Endothelial cell of umbilical vein (primary cell): ENCODE measurements at regions not wholly inside any gene's neighbourhood (a gene's known extent, or its start where the extent isn't known, plus 50 kb on each side); places are given as distances from the start of the nearest gene placed in this dataset.

Source experiments
- BruUV-seq: library from RNA; stranded (reverse); fragments of 400-500 nt; replicated peaks from 2 replicates; lab custom pipeline; 2021; lab: Mats Ljungman, UMichigan
- CTCF ChIA-PET: fragments of 300-600, 350-600 bp; sonication (Branson Sonifier 250); formaldehyde crosslinking; loops from one replicate; lab custom pipeline; 2021; ENCODE audit warnings: antibody characterized with exemption, inconsistent platforms; lab: Charles Lee
- POLR2A ChIA-PET: fragments of 300-600, 350-600 bp; sonication (Branson Sonifier 250); formaldehyde crosslinking; loops from one replicate; lab custom pipeline; 2021; ENCODE audit warnings: antibody characterized with exemption, inconsistent platforms; lab: Charles Lee
- DNase-seq: peaks from one replicate; pipeline ENCODE4 v3.0.0-alpha.2; 2011; ENCODE audit warnings: low read depth, low spot score
- FAIRE-seq: peaks from 2 replicates; lab custom pipeline; 2011; peaks lifted over from hg19 to GRCh38; lab: Jason Lieb, UNC
- H2AFZ ChIP-seq: 2 replicates; pipeline ENCODE4 v1.6.0; 2012; ENCODE audit warnings: low read depth, low read length, control low read depth, inconsistent platforms
- H3K27ac ChIP-seq: 2 replicates; pipeline ENCODE4 v1.5.1; 2011; ENCODE audit warnings: low read depth, mild to moderate bottlenecking, control low read depth, low read length, moderate library complexity; ENCODE audit not compliant: insufficient read depth
- H3K27me3 ChIP-seq, 2 experiments: 2 replicates each; pipeline versions ENCODE4 v1.6.0 to v1.6.1; 2011; ENCODE audit warnings: low read length in 2 of 2, mixed read lengths in 1 of 2; ENCODE audit not compliant: control insufficient read depth in 2 of 2, insufficient read depth in 2 of 2
- H3K36me3 ChIP-seq, 2 experiments: 2 replicates in 1 of 2; 3 replicates in 1 of 2; pipeline ENCODE4 v1.5.1; 2011; ENCODE audit warnings: low read length in 2 of 2, mild to moderate bottlenecking in 1 of 2, moderate library complexity in 1 of 2; ENCODE audit not compliant: control insufficient read depth in 2 of 2, insufficient read depth in 2 of 2; ENCODE audit errors: extremely low read depth in 1 of 2
- H3K4me1 ChIP-seq: 3 replicates; pipeline ENCODE4 v1.5.1; 2011; ENCODE audit warnings: mild to moderate bottlenecking, low read length; ENCODE audit not compliant: control insufficient read depth, insufficient read depth; ENCODE audit errors: extremely low read depth
- H3K4me2 ChIP-seq: 2 replicates; pipeline ENCODE4 v1.6.1; 2011; ENCODE audit warnings: low read length, control low read depth, mixed read lengths; ENCODE audit not compliant: insufficient read depth
- H3K4me3 ChIP-seq, 3 experiments: fragments of 200-600 bp in 1 of 3; sonication (generic), shearing (Covaris generic) in 1 of 3; replicated peaks in 1 of 3; 2 replicates each; pipeline ENCODE4 v1.5.1; 2011 to 2016; ENCODE audit warnings: control low read depth in 3 of 3, low read length in 3 of 3, mild to moderate bottlenecking in 2 of 3, inconsistent platforms in 1 of 3, low read depth in 1 of 3, moderate library complexity in 1 of 3; ENCODE audit not compliant: insufficient read depth in 1 of 3
- H3K79me2 ChIP-seq: 2 replicates; pipeline ENCODE4 v1.6.0; 2012; ENCODE audit warnings: low read length, inconsistent platforms; ENCODE audit not compliant: control insufficient read depth, insufficient read depth
- H3K9ac ChIP-seq: replicated peaks from 2 replicates; pipeline ENCODE3; 2011; ENCODE audit warnings: low read length, control low read depth; ENCODE audit not compliant: insufficient read depth; ENCODE audit errors: extremely low read depth
- H3K9me1 ChIP-seq: replicated peaks from 3 replicates; pipeline ENCODE4 v1.6.0; 2011; ENCODE audit warnings: mild to moderate bottlenecking, low read length; ENCODE audit not compliant: control insufficient read depth, insufficient read depth; ENCODE audit errors: extremely low read depth
- H3K9me3 ChIP-seq: replicated peaks from 2 replicates; pipeline ENCODE4 v1.5.1; 2012; ENCODE audit warnings: low read length, inconsistent platforms; ENCODE audit not compliant: control insufficient read depth, insufficient read depth
- H4K20me1 ChIP-seq: replicated peaks from 2 replicates; pipeline ENCODE3; 2011; ENCODE audit warnings: mild to moderate bottlenecking, low read length; ENCODE audit not compliant: control insufficient read depth, insufficient read depth; ENCODE audit errors: extremely low read depth
- CTCF ChIP-seq, 2 donors: IDR thresholded peaks; 1 replicate in 1 of 2; 2 replicates in 1 of 2; pipeline ENCODE4 v1.5.1; 2011; ENCODE audit warnings: low read length in 2 of 2, mild to moderate bottlenecking in 2 of 2, moderate library complexity in 2 of 2, control low read depth in 1 of 2, inconsistent platforms in 1 of 2, low read depth in 1 of 2; ENCODE audit not compliant: insufficient read depth in 1 of 2; ENCODE audit errors: extremely low read depth in 1 of 2
- EZH2 ChIP-seq: IDR thresholded peaks from 2 replicates; pipeline ENCODE4 v1.6.1; 2012; ENCODE audit warnings: borderline replicate concordance, low read depth, mild to moderate bottlenecking, moderate library complexity, low read length, inconsistent platforms; ENCODE audit not compliant: severe bottlenecking
- FOS ChIP-seq: IDR thresholded peaks from 2 replicates; pipeline ENCODE4 v1.6.1; 2011; ENCODE audit warnings: mild to moderate bottlenecking, low read length, moderate library complexity, borderline replicate concordance; ENCODE audit not compliant: insufficient read depth
- GATA2 ChIP-seq: IDR thresholded peaks from 2 replicates; pipeline ENCODE4 v1.7.0; 2011; ENCODE audit warnings: low read depth, mild to moderate bottlenecking, moderate library complexity, mixed read lengths, low read length; ENCODE audit not compliant: insufficient read length, insufficient read depth
- JUN ChIP-seq: IDR thresholded peaks from 2 replicates; pipeline ENCODE4 v1.6.1; 2011; ENCODE audit warnings: borderline replicate concordance, low read depth; ENCODE audit not compliant: insufficient read length, insufficient read depth
- MAX ChIP-seq: IDR thresholded peaks from 2 replicates; pipeline ENCODE4 v1.6.1; 2011; ENCODE audit not compliant: insufficient read depth, insufficient read length
- MYC ChIP-seq: IDR thresholded peaks from one replicate; pipeline ENCODE4 v1.6.1; 2011; ENCODE audit warnings: mild to moderate bottlenecking, low read depth, low read length
- POLR2A ChIP-seq: IDR thresholded peaks from 2 replicates; pipeline ENCODE4 v1.6.1; 2012; ENCODE audit warnings: low read depth, mild to moderate bottlenecking, control low read depth, low read length
- dilution Hi-C: fragments of 300-500 bp; cut with MboI; formaldehyde crosslinking; loops from one replicate; pipeline ENCODE4 v1.15.0; 2019; ENCODE audit warnings: low sequenced_read_pairs; ENCODE audit not compliant: extremely low pct_ligation_motif_present
- intact Hi-C: fragments of 100-400 bp; cut with micrococcal nuclease; formaldehyde crosslinking; loops from one replicate; pipeline ENCODE4 v1.10.0; 2022

- peak; percentile 9 for TF ChIP-seq FOS
- TF ChIP-seq EZH2: no peak
- Histone ChIP-seq H3K27ac (peak overlapping the region; percentile 48), H4K20me1 (no peaks in the 10 kb centered on the region), H3K4me1 (peaks cover 38% of the 10 kb centered on the region), H3K9me1 (no peaks in the 10 kb centered on the region), H3K9ac (no peak overlapping the region), H3K9me3 (no peaks in the 10 kb centered on the region), H3K36me3 (no peaks in the 10 kb centered on the region), H3K4me3 (no peak overlapping the region), H3K27me3 (no peaks in the 10 kb centered on the region), H3K4me2 (peak overlapping the region; percentile 78), H3K79me2 (no peaks in the 10 kb centered on the region), H2AFZ (no peak overlapping the region)
- peak; percentile 67 for DNase-seq
- ChIA-PET POLR2A (no interaction called here), CTCF (interaction anchor here (0.8 to 2.5 kb wide), 8 partner anchors 8 to 125 kb away, joined by 3 to 11 read pairs (median 4); partner anchors contain the start of gene UGP2)
- no TSS peak for BruUV-seq
- dilution Hi-C loops (no loop called here), intact Hi-C loops (loop anchor here (2.0 to 5.0 kb wide), 2 partner anchors 38 to 56 kb away; no protein-coding TSS in a partner anchor)
- FAIRE-seq: peak; percentile 75
Measured at GRCh38 chr2:63736354-63736753, 105.3 kb upstream of the UGP2 start.

- no peaks in the 10 kb centered on the region for H3K27me3 ChIP-seq
- CTCF ChIA-PET: interaction anchor here (0.8 to 2.5 kb wide), 8 partner anchors 8 to 124 kb away, joined by 3 to 11 read pairs (median 4); partner anchors contain the start of gene UGP2
- H3K4me3 ChIP-seq: no peak overlapping the region
- dilution Hi-C loops (no loop called here), intact Hi-C loops (loop anchor here (2.0 to 5.0 kb wide), 2 partner anchors 38 to 55 kb away; no protein-coding TSS in a partner anchor)
- peaks cover 46% of the 10 kb centered on the region for H3K4me1 ChIP-seq
- peak overlapping the region; percentile 78 for H3K4me2 ChIP-seq
- POLR2A ChIA-PET: no interaction called here
- peak overlapping the region; percentile 37 for H3K27ac ChIP-seq
- no peaks in the 10 kb centered on the region for H4K20me1 ChIP-seq
- H2AFZ ChIP-seq: peak overlapping the region; percentile 91
- H3K9me3 ChIP-seq: no peaks in the 10 kb centered on the region
- DNase-seq (peak; percentile 18), FAIRE-seq (no peak)
- BruUV-seq: no TSS peak
- H3K9me1 ChIP-seq: no peaks in the 10 kb centered on the region
- no peak overlapping the region for H3K9ac ChIP-seq
- no peaks in the 10 kb centered on the region for H3K79me2 ChIP-seq
- H3K36me3 ChIP-seq: no peaks in the 10 kb centered on the region
- TF ChIP-seq JUN (no peak), MAX (no peak), CTCF (IDR thresholded peaks at IDR 0.05; ENCODE audit: extremely low read depth in 1 of 2, insufficient read depth in 1 of 2, low read depth in 1 of 2, low read length in 2 of 2) (no peak), FOS (no peak), POLR2A (no peak), MYC (no peak), GATA2 (no peak)
Measured at GRCh38 chr2:63737081-63737751, 104.5 kb upstream of the UGP2 start.
